ENCODE measurements at regions not wholly inside any gene's neighbourhood (a gene's known extent, or its start where the extent isn't known, plus 50 kb on each side); places are given as distances from the start of the nearest gene placed in this dataset.

DNA sequence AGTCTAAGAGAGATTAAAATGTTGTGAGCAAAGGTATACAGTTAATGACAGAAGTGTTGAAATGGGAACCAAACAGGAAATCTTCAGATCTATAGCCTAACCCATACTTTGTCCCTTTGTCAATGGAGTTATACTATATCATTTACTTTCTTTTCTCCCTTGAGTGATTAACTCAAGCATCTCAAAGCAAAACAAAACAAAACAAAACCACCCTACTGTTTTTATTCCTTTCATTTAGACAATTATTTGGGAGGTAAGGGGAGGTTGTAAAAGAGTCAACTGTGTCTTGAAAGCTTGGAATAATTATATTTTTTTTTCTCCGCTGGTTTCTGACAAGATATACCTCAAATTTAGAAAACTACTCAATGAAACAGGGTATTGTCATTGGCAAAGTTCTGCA lies 139.8 kb upstream of the HMGN3 start:
- peaks cover 0 to 5% of the 10 kb centered on the region in 2 experiments; a peak in 1 of 4 replicates for H3K9me3 ChIP-seq (ENCODE audit: control insufficient read depth in 1 of 2, insufficient read depth in 1 of 2, low read depth in 1 of 2, low read length in 2 of 2)
- no peak overlapping the region for H3K4me3 ChIP-seq (replicated peaks in 1 of 2; ENCODE audit: low read depth in 1 of 2, low read length in 2 of 2)
- H3K4me2 ChIP-seq (ENCODE audit: low read length), result no peak overlapping the region
- no peaks in the 10 kb centered on the region for H3K9me2 ChIP-seq (ENCODE audit: insufficient read depth)
- no TSS peak for BruUV-seq (replicated peaks)
- ChIA-PET CTCF (no interaction called here), POLR2A (no interaction called here), RAD21 (ENCODE audit: low non-redundant PET in 1 of 2, low total read pairs in 2 of 2, uncharacterized antibody in 2 of 2, unreplicated experiment in 2 of 2) (no interaction called here)
- H3K4me1 ChIP-seq (ENCODE audit: control insufficient read depth in 1 of 2, insufficient read depth in 2 of 2, low read length in 2 of 2), result no peaks in the 10 kb centered on the region
- ATAC-seq (no peak), DNase-seq (ENCODE audit: low read depth, low spot score) (no peak)
- H4K20me1 ChIP-seq (ENCODE audit: insufficient read depth), result no peaks in the 10 kb centered on the region
- no peaks in the 10 kb centered on the region for H3K36me3 ChIP-seq (ENCODE audit: control insufficient read depth in 1 of 2, insufficient read depth in 2 of 2, low read length in 2 of 2)
- intact Hi-C loops (cut with micrococcal nuclease), result no loop called here
- no peaks in the 10 kb centered on the region for H3K27me3 ChIP-seq (ENCODE audit: insufficient read depth, low read length)
- H3K27ac ChIP-seq (ENCODE audit: low read depth, low read length), result no peak overlapping the region
- TF ChIP-seq YY1 (IDR thresholded peaks at IDR 0.05; ENCODE audit: extremely low read depth, insufficient replicate concordance, low read depth, low read length), result no peak
- TF ChIP-seq, protein P1, sequence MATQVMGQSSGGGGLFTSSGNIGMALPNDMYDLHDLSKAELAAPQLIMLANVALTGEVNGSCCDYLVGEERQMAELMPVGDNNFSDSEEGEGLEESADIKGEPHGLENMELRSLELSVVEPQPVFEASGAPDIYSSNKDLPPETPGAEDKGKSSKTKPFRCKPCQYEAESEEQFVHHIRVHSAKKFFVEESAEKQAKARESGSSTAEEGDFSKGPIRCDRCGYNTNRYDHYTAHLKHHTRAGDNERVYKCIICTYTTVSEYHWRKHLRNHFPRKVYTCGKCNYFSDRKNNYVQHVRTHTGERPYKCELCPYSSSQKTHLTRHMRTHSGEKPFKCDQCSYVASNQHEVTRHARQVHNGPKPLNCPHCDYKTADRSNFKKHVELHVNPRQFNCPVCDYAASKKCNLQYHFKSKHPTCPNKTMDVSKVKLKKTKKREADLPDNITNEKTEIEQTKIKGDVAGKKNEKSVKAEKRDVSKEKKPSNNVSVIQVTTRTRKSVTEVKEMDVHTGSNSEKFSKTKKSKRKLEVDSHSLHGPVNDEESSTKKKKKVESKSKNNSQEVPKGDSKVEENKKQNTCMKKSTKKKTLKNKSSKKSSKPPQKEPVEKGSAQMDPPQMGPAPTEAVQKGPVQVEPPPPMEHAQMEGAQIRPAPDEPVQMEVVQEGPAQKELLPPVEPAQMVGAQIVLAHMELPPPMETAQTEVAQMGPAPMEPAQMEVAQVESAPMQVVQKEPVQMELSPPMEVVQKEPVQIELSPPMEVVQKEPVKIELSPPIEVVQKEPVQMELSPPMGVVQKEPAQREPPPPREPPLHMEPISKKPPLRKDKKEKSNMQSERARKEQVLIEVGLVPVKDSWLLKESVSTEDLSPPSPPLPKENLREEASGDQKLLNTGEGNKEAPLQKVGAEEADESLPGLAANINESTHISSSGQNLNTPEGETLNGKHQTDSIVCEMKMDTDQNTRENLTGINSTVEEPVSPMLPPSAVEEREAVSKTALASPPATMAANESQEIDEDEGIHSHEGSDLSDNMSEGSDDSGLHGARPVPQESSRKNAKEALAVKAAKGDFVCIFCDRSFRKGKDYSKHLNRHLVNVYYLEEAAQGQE (IDR thresholded peaks at IDR 0.05; ENCODE audit: low read depth), result no peak
- TF ChIP-seq CBX3 (IDR thresholded peaks at IDR 0.05; ENCODE audit: low read depth), result no peak
- TF ChIP-seq SP1 (IDR thresholded peaks at IDR 0.05; ENCODE audit: low read depth), result no peak
- TF ChIP-seq EZH2 (IDR thresholded peaks at IDR 0.05), result no peak
- TF ChIP-seq, protein P2, sequence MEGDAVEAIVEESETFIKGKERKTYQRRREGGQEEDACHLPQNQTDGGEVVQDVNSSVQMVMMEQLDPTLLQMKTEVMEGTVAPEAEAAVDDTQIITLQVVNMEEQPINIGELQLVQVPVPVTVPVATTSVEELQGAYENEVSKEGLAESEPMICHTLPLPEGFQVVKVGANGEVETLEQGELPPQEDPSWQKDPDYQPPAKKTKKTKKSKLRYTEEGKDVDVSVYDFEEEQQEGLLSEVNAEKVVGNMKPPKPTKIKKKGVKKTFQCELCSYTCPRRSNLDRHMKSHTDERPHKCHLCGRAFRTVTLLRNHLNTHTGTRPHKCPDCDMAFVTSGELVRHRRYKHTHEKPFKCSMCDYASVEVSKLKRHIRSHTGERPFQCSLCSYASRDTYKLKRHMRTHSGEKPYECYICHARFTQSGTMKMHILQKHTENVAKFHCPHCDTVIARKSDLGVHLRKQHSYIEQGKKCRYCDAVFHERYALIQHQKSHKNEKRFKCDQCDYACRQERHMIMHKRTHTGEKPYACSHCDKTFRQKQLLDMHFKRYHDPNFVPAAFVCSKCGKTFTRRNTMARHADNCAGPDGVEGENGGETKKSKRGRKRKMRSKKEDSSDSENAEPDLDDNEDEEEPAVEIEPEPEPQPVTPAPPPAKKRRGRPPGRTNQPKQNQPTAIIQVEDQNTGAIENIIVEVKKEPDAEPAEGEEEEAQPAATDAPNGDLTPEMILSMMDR (IDR thresholded peaks at IDR 0.05 in 2 of 3, conservative IDR thresholded peaks at IDR 0.05 in 1 of 3; ENCODE audit: borderline replicate concordance in 1 of 3, insufficient read depth in 1 of 3, low read depth in 2 of 3, low read length in 2 of 3), result no peak
- no peaks in the 10 kb centered on the region for H3K79me2 ChIP-seq (ENCODE audit: insufficient read depth, low read length)
- no peak overlapping the region for H2AFZ ChIP-seq (ENCODE audit: low read depth, low read length, poor library complexity, severe bottlenecking)
- H3K9ac ChIP-seq (ENCODE audit: low read length), result no peak overlapping the region
